Activated T-helper 2 cell treated with anti-CD3 and anti-CD28 coated beads, Interferon-gamma antibody, Interleukin-2, Interleukin-4, amounts not matched to agents 10 μg/mL and 5 μg/mL and 100 μg/mL, durations not matched to agents 14 hours and 24 hours and 36 hours (primary cell): ENCODE measurements at regions not wholly inside any gene's neighbourhood (a gene's known extent, or its start where the extent isn't known, plus 50 kb on each side); places are given as distances from the start of the nearest gene placed in this dataset.
"Not testable (repeated sequence)": the region's sequence is repeated elsewhere in the genome, so short reads cannot be mapped to it uniquely, and the experiment has no call there.

Experiments used
- DNase-seq: peaks from one replicate; pipeline ENCODE4 v3.0.0; 2021; ENCODE audit warnings: low spot score
- H3K27ac Mint-ChIP-seq: one replicate; pipeline ENCODE4 v1.8.0; 2021; ENCODE audit warnings: mixed read lengths
- H3K27me3 Mint-ChIP-seq: one replicate; pipeline ENCODE4 v1.8.0; 2021; ENCODE audit warnings: low read depth, mixed read lengths
- H3K36me3 Mint-ChIP-seq: one replicate; pipeline ENCODE4 v1.8.0; 2021; ENCODE audit warnings: low read depth, mixed read lengths
- H3K4me1 Mint-ChIP-seq: one replicate; pipeline ENCODE4 v1.8.0; 2021; ENCODE audit warnings: low read depth, mixed read lengths
- H3K4me3 Mint-ChIP-seq: one replicate; pipeline ENCODE4 v1.8.0; 2021; ENCODE audit warnings: low read depth, mild to moderate bottlenecking, moderate library complexity, mixed read lengths
- H3K9me3 Mint-ChIP-seq: one replicate; pipeline ENCODE4 v1.8.0; 2021; ENCODE audit warnings: mixed read lengths
- intact Hi-C: fragments of 100-400 bp; cut with micrococcal nuclease; formaldehyde crosslinking; loops from one replicate; pipeline ENCODE4 v1.15.1; 2023

DNA sequence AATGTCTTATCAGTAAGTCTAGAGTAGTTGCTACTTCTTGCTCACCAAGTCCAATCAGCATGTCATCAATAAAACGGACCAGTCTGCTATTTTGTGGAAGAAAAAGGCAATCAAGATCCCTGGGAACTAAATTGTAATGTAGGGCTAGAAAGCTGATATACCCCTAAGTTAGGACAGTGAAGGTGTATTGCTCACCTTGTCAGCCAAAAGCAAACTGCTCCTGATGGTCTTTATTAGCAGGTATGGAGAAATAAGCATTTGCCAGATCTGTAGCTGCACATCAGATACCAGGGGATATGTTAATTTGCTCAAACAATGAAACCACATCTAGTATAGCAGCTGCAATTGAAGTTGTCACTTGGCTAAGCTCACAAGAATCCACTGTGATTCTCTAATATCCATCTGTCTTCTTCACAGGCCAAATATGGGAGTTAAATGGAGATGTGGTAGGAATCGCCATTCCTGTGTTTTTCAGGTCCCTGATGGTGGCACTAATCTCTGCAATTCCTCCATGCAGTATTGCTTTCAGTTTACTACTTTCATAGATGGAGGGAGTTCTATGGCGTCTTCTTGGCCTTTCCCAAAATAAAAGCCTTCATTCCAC lies 75.0 kb downstream of the TMEM237 start:
- Mint-ChIP-seq H3K4me1 (peaks cover 4% of the 10 kb centered on the region), H3K4me3 (no peak overlapping the region), H3K27me3 (no peaks in the 10 kb centered on the region), H3K36me3 (no peaks in the 10 kb centered on the region), H3K27ac (no peak overlapping the region), H3K9me3 (no peaks in the 10 kb centered on the region)
- intact Hi-C loops: no loop called here
- no peak for DNase-seq

DNA sequence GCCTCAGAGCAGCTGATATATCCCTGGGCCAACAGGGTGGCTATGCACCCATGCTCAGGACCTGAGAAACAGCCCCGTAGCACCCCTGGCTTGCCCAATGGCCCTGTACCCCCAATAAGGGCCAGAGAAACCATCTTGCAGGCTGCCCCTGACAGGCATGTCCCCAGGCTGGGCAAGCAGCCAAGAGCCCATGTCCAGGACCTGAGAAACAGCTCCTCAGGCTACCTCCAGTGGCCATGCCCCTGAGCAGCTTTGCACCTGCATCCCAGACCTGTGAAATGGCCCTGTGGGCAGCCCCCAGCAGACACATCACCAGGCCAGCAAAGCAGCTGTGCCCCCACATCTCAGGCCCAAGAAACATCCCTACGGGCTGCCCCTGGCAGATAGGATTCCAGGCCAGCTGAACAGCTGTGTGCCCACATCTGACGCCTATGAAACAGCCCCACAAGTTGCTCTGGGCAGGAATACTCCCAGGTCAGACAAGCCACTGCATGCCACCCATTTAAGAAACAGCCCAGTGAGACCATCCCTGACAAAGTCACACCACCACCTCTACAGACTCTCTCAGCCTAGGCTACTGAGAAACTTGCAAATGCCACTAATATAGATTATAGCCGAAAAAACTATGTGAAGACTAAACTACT lies 84.1 kb downstream of the TMEM237 start:
- Mint-ChIP-seq H3K4me1 (no peaks in the 10 kb centered on the region), H3K4me3 (no peak overlapping the region), H3K9me3 (no peaks in the 10 kb centered on the region), H3K27me3 (no peaks in the 10 kb centered on the region), H3K36me3 (no peaks in the 10 kb centered on the region), H3K27ac (no peak overlapping the region)
- intact Hi-C loops: no loop called here
- no peak for DNase-seq

DNA sequence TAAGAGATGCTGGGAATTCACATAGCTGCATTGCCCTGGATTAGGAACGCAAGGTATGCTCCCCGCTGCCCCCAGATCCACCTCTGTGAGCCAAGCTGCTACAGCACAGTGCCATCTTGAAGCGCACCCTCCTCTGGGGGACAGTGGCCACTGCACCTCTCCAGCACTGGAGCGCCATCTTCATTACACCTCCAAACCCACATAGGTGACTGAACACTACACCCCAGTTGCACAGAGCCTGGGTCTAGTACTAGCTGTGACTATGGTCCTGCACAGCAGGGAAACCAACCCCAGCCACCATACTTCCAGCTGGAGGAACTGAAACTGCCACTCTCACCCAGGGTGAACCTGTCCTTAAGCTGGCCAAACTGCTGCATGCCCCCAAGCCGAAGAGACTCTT lies 84.6 kb downstream of the TMEM237 start:
- DNase-seq: no peak
- Mint-ChIP-seq H3K36me3 (no peaks in the 10 kb centered on the region), H3K27me3 (no peaks in the 10 kb centered on the region), H3K9me3 (no peaks in the 10 kb centered on the region), H3K27ac (no peak overlapping the region), H3K4me3 (no peak overlapping the region), H3K4me1 (no peaks in the 10 kb centered on the region)
- intact Hi-C loops: no loop called here

DNA sequence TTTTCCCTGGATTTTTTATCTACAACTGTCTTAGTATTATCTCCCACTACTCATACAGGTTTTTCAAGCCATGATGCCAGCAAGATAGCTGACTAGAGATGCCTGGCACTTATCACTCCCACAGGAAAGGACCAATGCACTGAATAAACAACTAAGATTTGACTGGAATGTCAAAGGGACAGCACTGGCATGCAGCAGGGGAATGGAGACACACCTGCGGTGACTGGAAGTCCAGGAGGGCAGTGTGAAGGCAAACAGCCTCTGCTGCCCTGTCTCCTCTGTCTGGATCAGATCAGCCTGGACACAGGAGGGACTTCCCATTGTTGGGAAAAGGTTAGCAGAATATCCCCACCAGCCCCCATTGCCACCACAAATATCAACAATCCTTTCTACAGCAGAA lies 85.1 kb downstream of the TMEM237 start:
- Mint-ChIP-seq H3K27ac (no peak overlapping the region), H3K36me3 (no peaks in the 10 kb centered on the region), H3K4me1 (no peaks in the 10 kb centered on the region), H3K4me3 (no peak overlapping the region), H3K27me3 (no peaks in the 10 kb centered on the region), H3K9me3 (no peaks in the 10 kb centered on the region)
- intact Hi-C loops: no loop called here
- DNase-seq: no peak

DNA sequence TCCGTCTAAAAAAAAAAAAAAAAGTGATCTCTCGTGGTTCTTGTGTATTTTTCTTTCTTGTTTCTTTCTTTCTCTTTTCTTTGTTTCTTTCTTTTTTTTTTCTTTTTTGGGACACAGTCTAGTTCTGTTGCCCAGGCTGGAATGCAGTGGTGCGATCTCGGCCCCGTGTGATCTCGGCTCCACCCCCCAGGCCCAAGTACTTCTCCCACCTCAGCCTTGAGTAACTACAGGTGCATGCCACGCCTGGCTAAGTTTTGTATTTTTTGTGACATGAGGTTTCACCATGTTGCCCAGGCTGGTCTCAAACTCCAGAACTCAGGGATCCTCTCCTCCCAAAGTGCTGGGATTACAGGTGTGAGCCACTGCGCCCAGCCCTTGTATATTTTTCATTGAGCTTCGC lies 91.4 kb downstream of the TMEM237 start:
- Mint-ChIP-seq H3K27ac (no peak overlapping the region), H3K4me1 (no peaks in the 10 kb centered on the region), H3K4me3 (no peak overlapping the region), H3K36me3 (no peaks in the 10 kb centered on the region), H3K27me3 (peaks cover under 1% of the 10 kb centered on the region), H3K9me3 (no peaks in the 10 kb centered on the region)
- intact Hi-C loops: no loop called here
- DNase-seq: no peak

DNA sequence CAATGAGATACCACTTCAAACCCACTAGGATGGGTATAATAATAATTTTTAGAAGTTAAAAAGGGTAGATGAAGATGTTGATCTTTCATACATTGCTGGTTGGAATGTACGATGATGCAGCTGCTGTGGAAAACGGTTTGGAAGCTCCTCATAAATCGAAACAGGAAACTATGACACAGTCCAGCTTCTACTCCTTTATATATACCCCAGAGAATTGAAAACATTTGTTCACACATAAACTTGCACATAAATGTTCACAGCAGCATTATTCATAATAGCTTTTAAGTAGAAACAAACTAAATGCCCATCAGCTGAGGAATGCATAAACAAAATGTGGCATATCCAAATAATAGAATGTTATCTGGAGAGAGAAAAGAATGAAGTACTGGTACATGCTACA lies 95.0 kb downstream of the STRADB start:
- intact Hi-C loops: no loop called here
- H3K27ac Mint-ChIP-seq: no peak overlapping the region

DNA sequence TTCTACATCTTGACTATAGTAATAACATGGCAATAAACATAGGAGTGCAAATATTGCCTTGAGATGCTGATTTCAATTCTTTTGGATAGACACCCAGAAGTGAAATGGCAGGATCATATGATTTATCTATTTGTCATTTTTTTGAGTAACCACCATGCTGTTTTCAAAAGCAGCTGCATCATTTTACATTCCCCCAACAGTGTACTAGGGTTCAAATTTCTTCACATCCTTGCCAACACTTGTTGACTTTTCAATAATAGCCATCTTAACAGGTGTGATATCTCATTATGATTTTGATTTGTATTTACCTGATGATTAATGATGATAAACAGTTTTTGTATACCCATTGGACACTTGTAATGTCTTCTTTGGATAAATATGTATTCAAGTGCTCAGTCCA lies 90.8 kb downstream of the STRADB start:
- no peak for DNase-seq
- Mint-ChIP-seq H3K36me3 (no peaks in the 10 kb centered on the region), H3K27ac (no peak overlapping the region), H3K4me3 (no peak overlapping the region), H3K4me1 (no peaks in the 10 kb centered on the region), H3K27me3 (peaks cover 7% of the 10 kb centered on the region), H3K9me3 (peaks cover 15% of the 10 kb centered on the region)
- intact Hi-C loops: no loop called here

More for the DNA sequence above, 95.0 kb downstream of the STRADB start:
- H3K9me3 Mint-ChIP-seq: peaks cover 4% of the 10 kb centered on the region
- peaks cover 4% of the 10 kb centered on the region for H3K27me3 Mint-ChIP-seq
- no peaks in the 10 kb centered on the region for H3K36me3 Mint-ChIP-seq
- H3K4me3 Mint-ChIP-seq: no peak overlapping the region
- no peaks in the 10 kb centered on the region for H3K4me1 Mint-ChIP-seq
- no peak for DNase-seq

DNA sequence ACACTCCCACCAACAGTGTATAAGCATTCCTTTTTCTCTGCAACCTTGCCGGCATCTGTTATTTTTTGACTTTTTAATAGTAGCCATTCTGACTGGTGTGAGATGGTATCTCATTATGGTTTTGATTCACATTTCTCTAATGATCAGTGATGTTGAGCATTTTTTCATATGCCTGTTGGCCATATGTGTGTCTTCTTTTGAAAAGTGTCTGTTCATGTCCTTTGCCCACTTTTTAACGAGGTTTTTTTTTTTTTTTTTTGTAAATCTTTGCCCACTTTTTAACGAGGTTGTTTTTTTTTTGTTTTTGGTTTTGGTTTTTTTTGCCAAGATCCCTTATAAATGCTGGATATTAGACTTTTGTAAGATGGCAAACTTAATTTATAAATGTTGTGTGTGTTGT lies 87.7 kb downstream of the STRADB start:
- peaks cover 18% of the 10 kb centered on the region for H3K9me3 Mint-ChIP-seq
- H3K27me3 Mint-ChIP-seq, H3K27ac Mint-ChIP-seq, DNase-seq, intact Hi-C loops, H3K4me3 Mint-ChIP-seq, H3K36me3 Mint-ChIP-seq, H3K4me1 Mint-ChIP-seq: not testable (repeated sequence)

DNA sequence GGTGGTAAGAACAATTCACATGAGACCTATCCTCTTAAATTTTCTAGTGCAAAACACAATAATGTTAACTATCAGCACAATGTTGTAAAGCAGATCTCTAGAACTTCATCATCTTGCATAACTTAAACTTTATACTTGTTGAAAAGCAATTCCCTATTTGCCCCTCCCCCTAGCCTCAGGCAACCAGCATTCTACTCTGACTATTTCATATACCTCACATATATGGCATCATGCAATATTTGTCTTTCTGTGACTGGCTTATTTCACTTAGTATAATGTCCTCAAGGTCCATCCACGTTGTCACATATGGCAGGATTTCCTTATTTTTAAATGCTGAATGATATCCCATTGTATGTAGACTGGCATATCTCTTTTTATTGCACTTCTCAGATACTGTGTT lies 86.5 kb downstream of the STRADB start:
- Mint-ChIP-seq H3K9me3 (peaks cover 29% of the 10 kb centered on the region), H3K36me3 (no peaks in the 10 kb centered on the region), H3K4me3 (no peak overlapping the region), H3K27ac (no peak overlapping the region), H3K4me1 (peaks cover 3% of the 10 kb centered on the region), H3K27me3 (peaks cover 4% of the 10 kb centered on the region)
- intact Hi-C loops: no loop called here
- DNase-seq: no peak

DNA sequence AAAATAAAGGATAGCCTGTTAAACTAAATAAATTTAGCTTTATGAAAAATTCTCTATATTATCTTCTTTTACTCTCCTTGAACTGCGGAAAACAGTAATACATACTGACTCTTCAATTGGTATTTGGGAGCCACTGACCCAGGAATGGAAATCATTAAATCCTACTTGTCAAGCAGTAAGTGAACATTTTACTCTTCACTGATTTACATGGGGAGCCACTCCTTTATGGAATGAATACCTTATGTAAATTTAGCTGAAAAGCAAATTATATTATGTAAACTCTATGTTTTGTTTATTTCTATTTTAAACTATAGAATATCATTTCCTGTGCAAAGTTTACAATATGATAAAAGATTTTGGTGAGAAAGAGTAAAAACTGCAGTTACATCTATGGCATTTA lies 85.2 kb downstream of the STRADB start:
- intact Hi-C loops: no loop called here
- peaks cover 42% of the 10 kb centered on the region for H3K9me3 Mint-ChIP-seq
- H3K4me3 Mint-ChIP-seq: no peak overlapping the region
- no peak overlapping the region for H3K27ac Mint-ChIP-seq
- no peak for DNase-seq
- peaks cover 4% of the 10 kb centered on the region for H3K27me3 Mint-ChIP-seq
- no peaks in the 10 kb centered on the region for H3K36me3 Mint-ChIP-seq
- H3K4me1 Mint-ChIP-seq: peaks cover 7% of the 10 kb centered on the region

DNA sequence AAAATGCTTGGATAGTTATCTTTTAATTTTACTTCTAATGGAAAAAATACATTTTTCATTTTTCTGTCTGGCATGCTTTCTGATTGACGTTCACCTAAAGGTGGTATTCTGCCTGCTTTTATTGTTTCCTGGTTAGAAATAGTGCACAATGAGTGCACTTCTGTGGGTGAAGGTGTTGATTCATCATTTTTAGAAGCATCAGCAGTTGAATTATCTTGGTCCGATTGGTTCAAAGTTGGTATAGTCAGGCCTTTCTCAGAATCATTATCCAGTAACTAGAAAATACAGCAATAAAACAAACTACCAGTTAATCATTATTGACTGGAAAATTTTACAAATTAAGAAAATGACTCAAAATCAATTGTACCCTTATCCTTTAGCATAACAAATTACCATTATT lies 84.5 kb downstream of the STRADB start:
- no peak overlapping the region for H3K4me3 Mint-ChIP-seq
- peaks cover 4% of the 10 kb centered on the region for H3K27me3 Mint-ChIP-seq
- peaks cover 48% of the 10 kb centered on the region for H3K9me3 Mint-ChIP-seq
- H3K27ac Mint-ChIP-seq: no peak overlapping the region
- DNase-seq: no peak
- H3K4me1 Mint-ChIP-seq: peaks cover 7% of the 10 kb centered on the region
- no peaks in the 10 kb centered on the region for H3K36me3 Mint-ChIP-seq
- intact Hi-C loops: no loop called here

DNA sequence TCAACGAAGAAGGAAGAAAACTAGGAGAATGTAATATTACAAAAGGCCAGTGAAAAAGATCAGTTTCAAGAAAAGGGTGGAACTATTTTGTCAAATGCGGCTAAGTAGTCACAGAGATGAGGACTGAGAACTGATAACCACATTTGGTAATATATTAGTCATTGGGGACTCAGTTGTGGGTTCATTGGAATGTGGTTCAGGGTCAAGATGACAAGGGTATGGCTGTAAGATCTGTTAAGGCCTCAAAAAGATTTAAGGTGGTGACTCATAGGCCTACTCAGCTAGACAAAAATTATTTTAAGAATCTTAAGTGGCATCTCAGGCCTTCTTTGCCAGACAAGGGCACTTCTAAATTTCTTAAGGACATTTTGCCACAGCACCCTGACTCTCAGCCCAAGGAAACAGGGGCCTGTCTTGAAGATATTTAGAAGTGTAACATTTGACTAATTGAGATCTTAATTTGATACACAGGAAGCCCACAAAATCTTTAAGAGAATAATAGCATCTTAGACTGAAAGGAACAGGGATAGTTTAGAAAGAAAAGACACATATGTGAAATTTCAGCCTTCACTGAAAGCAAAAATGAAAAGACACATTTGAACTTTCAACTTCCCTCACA lies 81.3 kb downstream of the STRADB start:
- H3K27me3 Mint-ChIP-seq: peaks cover 2% of the 10 kb centered on the region

More for the DNA sequence above, 81.3 kb downstream of the STRADB start:
- Mint-ChIP-seq H3K9me3 (peaks cover 64% of the 10 kb centered on the region), H3K36me3 (no peaks in the 10 kb centered on the region), H3K27ac (peak overlapping the region; percentile 83), H3K4me3 (no peak overlapping the region), H3K4me1 (peaks cover 7% of the 10 kb centered on the region)
- DNase-seq: no peak
- intact Hi-C loops: loop anchor here (2.0 to 5.0 kb wide), 3 partner anchors 82 to 270 kb away; partner anchors contain the start of genes CASP8, STRADB and TRAK2
